ENCODE measurements at regions not wholly inside any gene's neighbourhood (a gene's known extent, or its start where the extent isn't known, plus 50 kb on each side); places are given as distances from the start of the nearest gene placed in this dataset.

DNA sequence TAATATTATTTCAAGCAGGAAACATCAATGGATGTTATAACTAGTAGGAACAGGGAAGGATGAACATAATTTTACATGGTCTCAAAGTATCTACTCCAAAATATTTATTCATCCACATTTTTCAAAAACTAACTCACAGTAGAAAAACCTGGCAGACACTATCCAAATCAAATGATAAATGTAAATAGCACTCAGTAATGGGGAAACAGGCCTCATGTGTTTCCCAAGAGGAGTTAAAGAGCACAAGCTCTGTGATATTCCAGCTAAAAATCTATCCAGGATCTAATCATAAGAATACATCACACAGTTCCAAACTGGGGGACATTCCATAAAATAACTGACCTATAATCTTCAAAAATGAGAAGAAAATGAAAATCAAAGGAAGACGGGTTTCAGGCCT lies 443.1 kb downstream of the ZNF608 start (continued):
- TF ChIP-seq, protein P1, sequence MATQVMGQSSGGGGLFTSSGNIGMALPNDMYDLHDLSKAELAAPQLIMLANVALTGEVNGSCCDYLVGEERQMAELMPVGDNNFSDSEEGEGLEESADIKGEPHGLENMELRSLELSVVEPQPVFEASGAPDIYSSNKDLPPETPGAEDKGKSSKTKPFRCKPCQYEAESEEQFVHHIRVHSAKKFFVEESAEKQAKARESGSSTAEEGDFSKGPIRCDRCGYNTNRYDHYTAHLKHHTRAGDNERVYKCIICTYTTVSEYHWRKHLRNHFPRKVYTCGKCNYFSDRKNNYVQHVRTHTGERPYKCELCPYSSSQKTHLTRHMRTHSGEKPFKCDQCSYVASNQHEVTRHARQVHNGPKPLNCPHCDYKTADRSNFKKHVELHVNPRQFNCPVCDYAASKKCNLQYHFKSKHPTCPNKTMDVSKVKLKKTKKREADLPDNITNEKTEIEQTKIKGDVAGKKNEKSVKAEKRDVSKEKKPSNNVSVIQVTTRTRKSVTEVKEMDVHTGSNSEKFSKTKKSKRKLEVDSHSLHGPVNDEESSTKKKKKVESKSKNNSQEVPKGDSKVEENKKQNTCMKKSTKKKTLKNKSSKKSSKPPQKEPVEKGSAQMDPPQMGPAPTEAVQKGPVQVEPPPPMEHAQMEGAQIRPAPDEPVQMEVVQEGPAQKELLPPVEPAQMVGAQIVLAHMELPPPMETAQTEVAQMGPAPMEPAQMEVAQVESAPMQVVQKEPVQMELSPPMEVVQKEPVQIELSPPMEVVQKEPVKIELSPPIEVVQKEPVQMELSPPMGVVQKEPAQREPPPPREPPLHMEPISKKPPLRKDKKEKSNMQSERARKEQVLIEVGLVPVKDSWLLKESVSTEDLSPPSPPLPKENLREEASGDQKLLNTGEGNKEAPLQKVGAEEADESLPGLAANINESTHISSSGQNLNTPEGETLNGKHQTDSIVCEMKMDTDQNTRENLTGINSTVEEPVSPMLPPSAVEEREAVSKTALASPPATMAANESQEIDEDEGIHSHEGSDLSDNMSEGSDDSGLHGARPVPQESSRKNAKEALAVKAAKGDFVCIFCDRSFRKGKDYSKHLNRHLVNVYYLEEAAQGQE (IDR thresholded peaks at IDR 0.05), result no peak
- TF ChIP-seq, protein P2, sequence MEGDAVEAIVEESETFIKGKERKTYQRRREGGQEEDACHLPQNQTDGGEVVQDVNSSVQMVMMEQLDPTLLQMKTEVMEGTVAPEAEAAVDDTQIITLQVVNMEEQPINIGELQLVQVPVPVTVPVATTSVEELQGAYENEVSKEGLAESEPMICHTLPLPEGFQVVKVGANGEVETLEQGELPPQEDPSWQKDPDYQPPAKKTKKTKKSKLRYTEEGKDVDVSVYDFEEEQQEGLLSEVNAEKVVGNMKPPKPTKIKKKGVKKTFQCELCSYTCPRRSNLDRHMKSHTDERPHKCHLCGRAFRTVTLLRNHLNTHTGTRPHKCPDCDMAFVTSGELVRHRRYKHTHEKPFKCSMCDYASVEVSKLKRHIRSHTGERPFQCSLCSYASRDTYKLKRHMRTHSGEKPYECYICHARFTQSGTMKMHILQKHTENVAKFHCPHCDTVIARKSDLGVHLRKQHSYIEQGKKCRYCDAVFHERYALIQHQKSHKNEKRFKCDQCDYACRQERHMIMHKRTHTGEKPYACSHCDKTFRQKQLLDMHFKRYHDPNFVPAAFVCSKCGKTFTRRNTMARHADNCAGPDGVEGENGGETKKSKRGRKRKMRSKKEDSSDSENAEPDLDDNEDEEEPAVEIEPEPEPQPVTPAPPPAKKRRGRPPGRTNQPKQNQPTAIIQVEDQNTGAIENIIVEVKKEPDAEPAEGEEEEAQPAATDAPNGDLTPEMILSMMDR (IDR thresholded peaks at IDR 0.05; ENCODE audit: low read depth, low read length, missing input control), result no peak
- TF ChIP-seq FOXA1 (IDR thresholded peaks at IDR 0.05) (no peak), NR2F2 (IDR thresholded peaks at IDR 0.05) (no peak), HNF4G (IDR thresholded peaks at IDR 0.05) (no peak)
- TF ChIP-seq, protein P3, sequence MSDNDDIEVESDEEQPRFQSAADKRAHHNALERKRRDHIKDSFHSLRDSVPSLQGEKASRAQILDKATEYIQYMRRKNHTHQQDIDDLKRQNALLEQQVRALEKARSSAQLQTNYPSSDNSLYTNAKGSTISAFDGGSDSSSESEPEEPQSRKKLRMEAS (IDR thresholded peaks at IDR 0.05), result no peak

DNA sequence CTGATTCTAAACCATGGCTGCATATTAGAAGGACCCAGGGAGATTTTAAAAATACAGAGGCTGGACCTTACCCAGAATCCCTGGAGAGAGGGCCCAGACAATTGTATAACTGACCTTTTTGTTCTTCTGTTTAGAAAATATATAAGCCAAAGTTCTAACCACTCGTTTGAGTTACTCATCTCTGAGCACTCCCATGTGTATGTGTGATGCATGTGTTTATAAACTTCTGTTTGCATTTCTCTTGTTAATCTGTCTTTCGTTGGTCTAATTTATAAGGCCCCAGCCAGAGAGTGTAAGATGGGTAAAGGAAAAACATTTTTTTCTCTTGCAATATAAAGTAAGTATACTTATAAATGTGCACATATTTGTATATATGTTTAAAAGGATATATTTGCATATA lies 443.9 kb downstream of the ZNF608 start:
- Histone ChIP-seq H3K9ac (ENCODE audit: low read depth in 1 of 2, low read length in 2 of 2) (no peak overlapping the region), H3K27ac (ENCODE audit: low read depth in 1 of 2, low read length in 2 of 2) (no peak overlapping the region), H3K9me3 (ENCODE audit: control insufficient read depth in 4 of 4, low read length in 3 of 4) (no peaks in the 10 kb centered on the region), H3K4me3 (ENCODE audit: low read depth in 1 of 3, low read length in 3 of 3) (no peak overlapping the region), H3K36me3 (ENCODE audit: control insufficient read depth in 4 of 4, insufficient read depth in 3 of 4, low read depth in 1 of 4, low read length in 3 of 4) (no peaks in the 10 kb centered on the region), H3K4me1 (ENCODE audit: control insufficient read depth in 4 of 4, insufficient read depth in 4 of 4, low read length in 3 of 4) (no peaks in the 10 kb centered on the region), H3K27me3 (ENCODE audit: control insufficient read depth in 4 of 4, insufficient read depth in 4 of 4, low read length in 3 of 4) (no peaks in the 10 kb centered on the region)
- DNase-seq (ENCODE audit: low spot score), result no peak
- 72% methylated on average over 2 of the region's 2 CpGs for WGBS
- TF ChIP-seq FOXA1 (IDR thresholded peaks at IDR 0.05) (no peak), SP1 (IDR thresholded peaks at IDR 0.05) (no peak), GABPA (IDR thresholded peaks at IDR 0.05 in 1 of 2, conservative IDR thresholded peaks at IDR 0.05 in 1 of 2) (no peak), EGR1 (IDR thresholded peaks at IDR 0.05; ENCODE audit: low read depth in 2 of 2) (no peak)
- TF ChIP-seq, protein P2 (IDR thresholded peaks at IDR 0.05; ENCODE audit: low read depth, low read length, missing input control), result no peak
- TF ChIP-seq, protein P4, sequence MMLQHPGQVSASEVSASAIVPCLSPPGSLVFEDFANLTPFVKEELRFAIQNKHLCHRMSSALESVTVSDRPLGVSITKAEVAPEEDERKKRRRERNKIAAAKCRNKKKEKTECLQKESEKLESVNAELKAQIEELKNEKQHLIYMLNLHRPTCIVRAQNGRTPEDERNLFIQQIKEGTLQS (IDR thresholded peaks at IDR 0.05), result no peak

DNA sequence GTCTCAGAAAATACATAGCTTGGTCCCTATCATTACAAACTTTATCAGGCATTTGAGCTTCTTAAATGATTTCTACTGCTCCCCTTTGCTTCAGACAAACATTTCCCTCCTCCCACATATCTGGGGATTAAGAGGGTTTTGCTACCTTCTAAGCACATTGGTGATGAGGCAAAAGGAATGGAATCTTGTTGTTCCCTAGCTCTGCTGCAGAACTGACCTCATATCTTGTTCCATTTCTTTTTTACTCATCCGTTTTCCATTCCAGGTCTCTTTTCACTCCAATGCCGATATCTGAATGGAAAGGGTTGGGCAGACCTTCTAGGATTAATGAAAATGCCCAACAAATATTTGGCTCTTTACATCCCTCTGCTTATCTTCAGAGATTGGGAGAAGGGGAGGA lies 444.6 kb downstream of the ZNF608 start:
- TF ChIP-seq YY1 (IDR thresholded peaks at IDR 0.05), result no peak
- no peak for TF ChIP-seq HNF4A (conservative IDR thresholded peaks at IDR 0.05)
- no peak for TF ChIP-seq HNF4G (IDR thresholded peaks at IDR 0.05)
- TF ChIP-seq TAF1 (conservative IDR thresholded peaks at IDR 0.05), result no peak
- no peak for TF ChIP-seq FOXA2 (IDR thresholded peaks at IDR 0.05)
- TF ChIP-seq, protein P2 (IDR thresholded peaks at IDR 0.05; ENCODE audit: low read depth, low read length, missing input control), result no peak
- no peak for TF ChIP-seq SP1 (IDR thresholded peaks at IDR 0.05)
- TF ChIP-seq, protein P1 (IDR thresholded peaks at IDR 0.05), result no peak
- TF ChIP-seq JUND (IDR thresholded peaks at IDR 0.05), result no peak
- no peak overlapping the region for H3K27ac ChIP-seq (ENCODE audit: low read depth in 1 of 2, low read length in 2 of 2)
- no peaks in the 10 kb centered on the region for H3K4me1 ChIP-seq (ENCODE audit: control insufficient read depth in 4 of 4, insufficient read depth in 4 of 4, low read length in 3 of 4)
- no peak overlapping the region for H3K9ac ChIP-seq (ENCODE audit: low read depth in 1 of 2, low read length in 2 of 2)
- WGBS, result 76% methylated on average over 2 of the region's 2 CpGs
- H3K4me3 ChIP-seq (ENCODE audit: low read depth in 1 of 3, low read length in 3 of 3), result no peak overlapping the region
- no peak for DNase-seq (ENCODE audit: low spot score)
- H3K9me3 ChIP-seq (ENCODE audit: control insufficient read depth in 4 of 4, low read length in 3 of 4), result no peaks in the 10 kb centered on the region
- no peaks in the 10 kb centered on the region for H3K36me3 ChIP-seq (ENCODE audit: control insufficient read depth in 4 of 4, insufficient read depth in 3 of 4, low read depth in 1 of 4, low read length in 3 of 4)
- no peaks in the 10 kb centered on the region for H3K27me3 ChIP-seq (ENCODE audit: control insufficient read depth in 4 of 4, insufficient read depth in 4 of 4, low read length in 3 of 4)
